GM10266 (cell line): ENCODE measurements at regions not wholly inside any gene's neighbourhood (a gene's known extent, or its start where the extent isn't known, plus 50 kb on each side); places are given as distances from the start of the nearest gene placed in this dataset.

Experiments used
- DNase-seq: peaks from one replicate; pipeline ENCODE4 v3.0.0; 2012; ENCODE audit errors: extremely low spot score
- CTCF ChIP-seq: IDR thresholded peaks from 2 replicates; pipeline ENCODE4 v1.5.1; 2012; ENCODE audit warnings: mild to moderate bottlenecking, low read depth; ENCODE audit not compliant: control insufficient read depth, insufficient read depth; ENCODE audit errors: missing control alignments

DNA sequence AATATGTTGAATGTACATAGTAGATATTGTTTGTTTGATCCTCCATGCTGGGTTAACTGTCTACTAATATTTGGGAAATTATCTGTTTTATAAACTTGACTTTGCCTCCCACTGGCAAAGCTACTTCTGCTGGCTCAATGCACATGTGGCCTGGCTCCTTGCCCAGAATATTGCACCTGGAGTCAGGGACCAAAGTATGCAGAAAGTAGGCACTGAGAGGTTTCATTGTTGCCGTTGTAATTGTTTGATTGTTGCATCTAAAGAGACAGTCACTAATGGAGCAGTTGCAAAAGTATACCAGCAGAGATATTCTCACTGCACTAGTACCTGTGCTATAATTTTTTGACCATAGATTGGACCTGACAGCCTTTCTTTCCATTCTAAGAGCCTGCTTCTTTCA is 137.8 kb upstream of the CNTNAP2 start:
- no peak for DNase-seq
- no peak for TF ChIP-seq CTCF

DNA sequence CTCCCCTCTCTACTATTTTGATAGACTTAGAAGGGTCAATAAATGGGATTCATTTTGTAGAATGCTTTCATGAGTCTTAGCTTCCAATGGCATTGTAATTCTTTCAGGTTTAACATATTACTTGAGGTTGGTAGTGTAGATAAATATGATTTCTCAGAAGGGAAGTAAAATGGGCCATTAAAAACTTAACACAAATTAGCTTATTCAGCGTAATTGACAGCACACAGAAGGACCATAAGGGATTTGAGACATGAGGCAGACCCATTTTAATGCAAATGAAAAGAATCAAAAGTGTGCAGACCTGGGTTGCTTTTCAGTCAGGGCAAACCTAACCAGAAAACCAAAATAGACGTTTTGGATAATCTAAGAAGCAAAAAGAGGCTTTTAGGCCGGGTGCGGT is 156.6 kb upstream of the CNTNAP2 start:
- no peak for DNase-seq
- no peak for TF ChIP-seq CTCF

- no peak for DNase-seq
- TF ChIP-seq CTCF: no peak
Measured at GRCh38 chr7:145957160-145957890, 159.3 kb upstream of the CNTNAP2 start.

GRCh38 chr7:145951566-145951965 is 165.0 kb upstream of the CNTNAP2 start:
- TF ChIP-seq CTCF: no peak

GRCh38 chr7:145928937-145929336 is 187.7 kb upstream of the CNTNAP2 start:
- no peak for DNase-seq
- no peak for TF ChIP-seq CTCF

More at GRCh38 chr7:145951566-145951965, 165.0 kb upstream of the CNTNAP2 start:
- DNase-seq: no peak

DNA sequence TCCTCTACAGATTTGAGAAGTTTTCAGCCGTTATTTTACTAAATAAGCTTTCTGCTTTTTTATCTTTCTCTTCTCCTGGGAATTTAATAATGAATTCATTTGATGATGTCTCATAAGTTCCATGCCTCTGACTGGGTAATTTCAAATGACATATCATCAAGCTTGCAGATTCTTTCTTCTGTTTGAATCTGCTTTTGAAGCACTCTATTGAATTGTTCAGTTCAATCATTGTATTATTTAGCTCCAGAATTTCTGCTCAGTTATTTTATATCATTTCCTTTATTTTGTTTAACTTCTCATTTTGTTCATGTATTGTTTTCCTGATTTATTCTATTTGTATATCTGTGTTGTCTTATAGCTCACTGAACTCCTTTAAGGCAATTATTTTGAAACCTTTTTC is 196.9 kb upstream of the CNTNAP2 start:
- DNase-seq: no peak
- TF ChIP-seq CTCF: no peak

GRCh38 chr7:145916776-145917175 is 199.8 kb upstream of the CNTNAP2 start:
- no peak for TF ChIP-seq CTCF
- no peak for DNase-seq
